ENCODE measurements at regions not wholly inside any gene's neighbourhood (a gene's known extent, or its start where the extent isn't known, plus 50 kb on each side); places are given as distances from the start of the nearest gene placed in this dataset.

GRCh38 chr15:31474059-31474868 lies 147.6 kb downstream of the KLF13 start:
- Mint-ChIP-seq H3K9me3 (ENCODE audit: low read depth, unreplicated experiment) (no peaks in the 10 kb centered on the region), H3K4me1 (ENCODE audit: low read depth, unreplicated experiment) (no peaks in the 10 kb centered on the region), H3K36me3 (ENCODE audit: insufficient read depth, unreplicated experiment) (no peaks in the 10 kb centered on the region), H3K4me3 (ENCODE audit: low read depth, unreplicated experiment) (no peak overlapping the region), H3K27me3 (ENCODE audit: unreplicated experiment) (peaks cover 15% of the 10 kb centered on the region), H3K27ac (ENCODE audit: unreplicated experiment) (no peak overlapping the region)
- CTCF ChIA-PET = no interaction called here
- intact Hi-C loops (cut with micrococcal nuclease; ENCODE audit: unreplicated experiment) = no loop called here
- BruUV-seq (replicated peaks) = no TSS peak
- no peak for TF ChIP-seq CTCF (IDR thresholded peaks at IDR 0.05; ENCODE audit: unreplicated experiment)
- DNase-seq = no peak

GRCh38 chr15:31476236-31476810 lies 149.7 kb downstream of the KLF13 start:
- Mint-ChIP-seq H3K4me3 (ENCODE audit: low read depth, unreplicated experiment) (no peak overlapping the region), H3K4me1 (ENCODE audit: low read depth, unreplicated experiment) (no peaks in the 10 kb centered on the region), H3K27ac (ENCODE audit: unreplicated experiment) (no peak overlapping the region), H3K36me3 (ENCODE audit: insufficient read depth, unreplicated experiment) (no peaks in the 10 kb centered on the region), H3K27me3 (ENCODE audit: unreplicated experiment) (peaks cover 15% of the 10 kb centered on the region), H3K9me3 (ENCODE audit: low read depth, unreplicated experiment) (no peaks in the 10 kb centered on the region)
- DNase-seq = no peak
- intact Hi-C loops (cut with micrococcal nuclease; ENCODE audit: unreplicated experiment) = no loop called here
- BruUV-seq (replicated peaks) = no TSS peak
- CTCF ChIA-PET = no interaction called here
- TF ChIP-seq CTCF (IDR thresholded peaks at IDR 0.05; ENCODE audit: unreplicated experiment) = no peak

- intact Hi-C loops (cut with micrococcal nuclease; ENCODE audit: unreplicated experiment) = no loop called here
- Mint-ChIP-seq H3K27me3 (ENCODE audit: unreplicated experiment) (peaks cover 15% of the 10 kb centered on the region), H3K27ac (ENCODE audit: unreplicated experiment) (no peak overlapping the region), H3K4me1 (ENCODE audit: low read depth, unreplicated experiment) (no peaks in the 10 kb centered on the region), H3K36me3 (ENCODE audit: insufficient read depth, unreplicated experiment) (no peaks in the 10 kb centered on the region), H3K9me3 (ENCODE audit: low read depth, unreplicated experiment) (no peaks in the 10 kb centered on the region), H3K4me3 (ENCODE audit: low read depth, unreplicated experiment) (no peak overlapping the region)
- CTCF ChIA-PET = interaction anchor here (1.2 kb wide), 1 partner anchor 19 kb away, joined by 3 read pairs; no protein-coding TSS in a partner anchor
- no peak for DNase-seq
- BruUV-seq (replicated peaks) = no TSS peak
- no peak for TF ChIP-seq CTCF (IDR thresholded peaks at IDR 0.05; ENCODE audit: unreplicated experiment)
Observed at GRCh38 chr15:31476866-31477265, 150.2 kb downstream of the KLF13 start.

GRCh38 chr15:31477301-31477700 lies 150.7 kb downstream of the KLF13 start:
- Mint-ChIP-seq H3K27me3 (ENCODE audit: unreplicated experiment) (peaks cover 15% of the 10 kb centered on the region), H3K4me1 (ENCODE audit: low read depth, unreplicated experiment) (no peaks in the 10 kb centered on the region), H3K4me3 (ENCODE audit: low read depth, unreplicated experiment) (no peak overlapping the region), H3K27ac (ENCODE audit: unreplicated experiment) (no peak overlapping the region), H3K36me3 (ENCODE audit: insufficient read depth, unreplicated experiment) (no peaks in the 10 kb centered on the region), H3K9me3 (ENCODE audit: low read depth, unreplicated experiment) (no peaks in the 10 kb centered on the region)
- DNase-seq = no peak
- BruUV-seq (replicated peaks) = no TSS peak
- CTCF ChIA-PET = interaction anchor here (1.2 kb wide), 1 partner anchor 19 kb away, joined by 3 read pairs; no protein-coding TSS in a partner anchor
- intact Hi-C loops (cut with micrococcal nuclease; ENCODE audit: unreplicated experiment) = no loop called here
- no peak for TF ChIP-seq CTCF (IDR thresholded peaks at IDR 0.05; ENCODE audit: unreplicated experiment)

Measured in Calu3 (cell line).